ENCODE measurements at regions not wholly inside any gene's neighbourhood (a gene's known extent, or its start where the extent isn't known, plus 50 kb on each side); places are given as distances from the start of the nearest gene placed in this dataset.
"Not testable (repeated sequence)": the region's sequence is repeated elsewhere in the genome, so short reads cannot be mapped to it uniquely, and the experiment has no call there.

DNA sequence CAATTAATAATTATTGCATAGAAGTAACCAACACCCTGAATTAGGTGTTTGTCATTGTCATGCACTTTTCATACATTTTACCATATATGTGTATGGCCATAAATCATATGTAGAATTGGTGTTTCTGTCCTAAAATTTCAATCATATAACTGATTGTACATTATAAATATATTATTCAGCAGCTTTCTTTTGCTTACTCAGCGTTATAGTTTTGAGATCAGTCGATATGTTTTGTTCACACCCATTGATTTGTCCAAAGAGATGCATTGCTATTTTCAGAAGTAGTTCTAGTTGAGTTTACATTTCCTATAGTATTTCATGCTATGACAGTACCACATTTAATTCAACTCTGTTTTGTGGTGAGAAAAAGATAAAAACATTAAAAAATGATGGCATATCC, 50.5 kb upstream of the PARP4 start:
- TF ChIP-seq, protein P1, sequence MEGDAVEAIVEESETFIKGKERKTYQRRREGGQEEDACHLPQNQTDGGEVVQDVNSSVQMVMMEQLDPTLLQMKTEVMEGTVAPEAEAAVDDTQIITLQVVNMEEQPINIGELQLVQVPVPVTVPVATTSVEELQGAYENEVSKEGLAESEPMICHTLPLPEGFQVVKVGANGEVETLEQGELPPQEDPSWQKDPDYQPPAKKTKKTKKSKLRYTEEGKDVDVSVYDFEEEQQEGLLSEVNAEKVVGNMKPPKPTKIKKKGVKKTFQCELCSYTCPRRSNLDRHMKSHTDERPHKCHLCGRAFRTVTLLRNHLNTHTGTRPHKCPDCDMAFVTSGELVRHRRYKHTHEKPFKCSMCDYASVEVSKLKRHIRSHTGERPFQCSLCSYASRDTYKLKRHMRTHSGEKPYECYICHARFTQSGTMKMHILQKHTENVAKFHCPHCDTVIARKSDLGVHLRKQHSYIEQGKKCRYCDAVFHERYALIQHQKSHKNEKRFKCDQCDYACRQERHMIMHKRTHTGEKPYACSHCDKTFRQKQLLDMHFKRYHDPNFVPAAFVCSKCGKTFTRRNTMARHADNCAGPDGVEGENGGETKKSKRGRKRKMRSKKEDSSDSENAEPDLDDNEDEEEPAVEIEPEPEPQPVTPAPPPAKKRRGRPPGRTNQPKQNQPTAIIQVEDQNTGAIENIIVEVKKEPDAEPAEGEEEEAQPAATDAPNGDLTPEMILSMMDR (IDR thresholded peaks at IDR 0.05; ENCODE audit: insufficient read depth, low read depth, low read length, missing control alignments) = no peak
- no peak overlapping the region for H3K4me3 ChIP-seq (ENCODE audit: low read depth, low read length)
- DNase-seq (ENCODE audit: low read depth) = no peak

DNA sequence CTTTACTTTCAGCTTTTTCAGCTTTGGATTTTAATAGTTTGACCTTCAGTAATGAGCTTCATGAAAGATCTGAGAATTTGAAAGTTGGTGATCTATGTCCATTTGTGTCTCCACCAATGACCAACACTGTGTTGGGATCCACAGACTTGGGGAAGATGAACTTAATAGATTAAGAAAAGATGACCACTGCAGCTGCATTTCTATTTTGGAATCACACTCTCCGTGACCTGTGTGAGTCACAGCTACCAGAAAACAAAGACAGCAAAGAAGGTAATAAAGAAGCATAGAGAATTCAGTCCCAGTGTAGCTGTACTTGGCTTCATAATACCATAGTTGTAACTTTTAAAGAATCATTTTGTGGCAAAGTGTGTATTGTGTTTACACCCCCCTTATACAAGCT, 51.4 kb upstream of the PARP4 start:
- not testable (repeated sequence) for DNase-seq (ENCODE audit: low read depth); H3K4me3 ChIP-seq (ENCODE audit: low read depth, low read length)

DNA sequence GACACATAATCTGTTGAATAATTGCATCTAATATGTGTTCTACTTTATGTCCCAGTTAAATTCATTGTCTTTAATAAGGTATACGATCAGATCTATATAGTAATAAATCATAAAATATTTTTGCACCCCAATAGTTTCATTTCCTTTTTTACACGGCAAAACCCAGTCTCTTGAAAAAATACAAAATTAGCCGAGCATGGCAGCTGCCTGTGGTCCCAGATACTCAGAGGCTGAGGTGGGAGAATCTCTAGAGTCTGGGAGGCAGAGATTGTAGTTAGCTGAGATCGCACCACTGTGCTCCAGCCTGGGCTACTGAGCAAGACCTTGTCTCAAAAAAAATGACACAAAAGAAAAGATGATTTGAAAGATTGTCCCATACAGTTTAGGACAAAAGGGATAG, 52.3 kb upstream of the PARP4 start:
- DNase-seq (ENCODE audit: low read depth) = peak; percentile 28
- TF ChIP-seq, protein P1 (IDR thresholded peaks at IDR 0.05; ENCODE audit: insufficient read depth, low read depth, low read length, missing control alignments) = no peak
- no peak overlapping the region for H3K4me3 ChIP-seq (ENCODE audit: low read depth, low read length)

DNA sequence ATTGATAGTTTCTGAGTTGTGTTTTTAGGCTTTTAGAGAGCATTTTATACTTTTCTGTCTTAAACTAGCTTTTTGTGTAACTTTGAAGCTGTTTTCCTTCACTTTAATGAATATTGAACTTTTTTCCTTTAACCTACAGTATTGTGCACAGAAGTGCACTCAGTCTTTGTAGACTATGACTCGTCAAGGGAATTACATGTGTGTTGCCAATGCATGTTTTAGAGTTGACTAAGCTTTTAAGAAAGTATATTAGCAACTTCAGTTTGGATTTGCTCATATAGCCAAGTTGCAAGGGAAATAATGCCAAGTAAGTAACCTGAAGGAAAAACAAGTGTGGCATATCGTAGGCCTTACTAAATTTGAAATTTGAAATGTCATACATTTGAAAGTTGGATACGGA, 55.0 kb upstream of the PARP4 start:
- not testable (repeated sequence) for H3K4me3 ChIP-seq (ENCODE audit: low read depth, low read length); DNase-seq (ENCODE audit: low read depth)

DNA sequence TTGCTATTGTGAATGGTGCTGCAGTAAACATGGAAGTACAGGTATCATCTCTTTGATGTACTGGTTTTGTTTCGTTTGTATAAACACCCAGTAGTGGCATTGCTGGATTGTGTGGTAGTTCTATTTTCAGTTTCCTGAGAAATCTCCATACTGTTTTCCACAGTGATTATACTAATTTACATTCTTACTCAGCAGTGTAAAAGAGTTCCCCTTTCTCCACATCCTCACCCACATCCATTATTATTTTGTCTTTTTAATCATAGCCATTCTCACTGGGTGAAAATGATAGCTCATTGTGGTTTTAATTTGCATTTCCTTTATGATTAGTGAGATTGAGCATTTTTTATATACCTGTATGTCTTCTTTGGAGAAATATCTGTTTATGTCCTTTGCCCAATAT, 62.3 kb upstream of the PARP4 start:
- no peak for DNase-seq (ENCODE audit: low read depth)
- TF ChIP-seq, protein P1 (IDR thresholded peaks at IDR 0.05; ENCODE audit: insufficient read depth, low read depth, low read length, missing control alignments) = no peak
- H3K4me3 ChIP-seq (ENCODE audit: low read depth, low read length) = no peak overlapping the region

DNA sequence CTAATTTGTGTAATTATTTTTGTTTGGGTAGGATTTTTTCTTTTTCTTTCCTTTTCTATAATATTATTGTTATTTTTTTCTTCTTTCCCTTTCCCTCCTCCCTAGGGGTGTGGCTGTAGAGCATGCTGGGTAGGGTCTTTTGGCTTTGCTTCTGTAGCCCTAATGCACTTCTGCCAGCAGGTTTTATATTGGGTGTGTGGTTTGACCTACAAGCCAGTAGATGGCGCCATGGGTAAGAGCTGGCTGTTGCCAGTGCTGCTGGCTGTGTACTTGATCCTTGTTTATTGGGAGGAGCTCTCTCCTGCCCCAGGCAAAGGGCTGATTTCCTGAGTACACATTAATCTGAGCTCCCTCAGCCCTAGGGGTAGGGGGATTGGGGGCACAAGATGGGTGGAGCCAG, 67.7 kb upstream of the PARP4 start:
- DNase-seq (ENCODE audit: low read depth) = peak; percentile 37
- TF ChIP-seq, protein P1 (IDR thresholded peaks at IDR 0.05; ENCODE audit: insufficient read depth, low read depth, low read length, missing control alignments) = peak; percentile 29
- H3K4me3 ChIP-seq (ENCODE audit: low read depth, low read length) = not testable (repeated sequence)

DNA sequence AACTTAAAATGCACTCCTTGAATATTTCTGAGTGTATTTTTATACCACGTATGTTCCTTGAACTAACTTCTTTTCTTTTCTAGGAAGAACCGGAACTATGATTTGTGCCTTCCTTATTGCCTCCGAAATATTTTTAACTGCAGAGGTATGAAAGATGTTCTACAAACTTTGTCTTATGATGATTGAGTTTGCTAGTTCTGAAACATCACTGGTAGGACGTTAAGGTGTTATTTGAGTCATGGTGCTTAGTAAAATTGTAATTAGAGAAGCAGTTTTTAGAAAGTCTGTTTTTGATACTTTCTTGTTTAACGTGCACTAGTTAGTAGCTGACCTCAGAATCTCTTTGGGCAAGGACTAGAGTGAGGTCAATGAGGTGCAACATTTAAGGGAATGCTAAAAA, 69.0 kb upstream of the PARP4 start:
- DNase-seq (ENCODE audit: low read depth) = peak; percentile 55
- H3K4me3 ChIP-seq (ENCODE audit: low read depth, low read length) = not testable (repeated sequence)

DNA sequence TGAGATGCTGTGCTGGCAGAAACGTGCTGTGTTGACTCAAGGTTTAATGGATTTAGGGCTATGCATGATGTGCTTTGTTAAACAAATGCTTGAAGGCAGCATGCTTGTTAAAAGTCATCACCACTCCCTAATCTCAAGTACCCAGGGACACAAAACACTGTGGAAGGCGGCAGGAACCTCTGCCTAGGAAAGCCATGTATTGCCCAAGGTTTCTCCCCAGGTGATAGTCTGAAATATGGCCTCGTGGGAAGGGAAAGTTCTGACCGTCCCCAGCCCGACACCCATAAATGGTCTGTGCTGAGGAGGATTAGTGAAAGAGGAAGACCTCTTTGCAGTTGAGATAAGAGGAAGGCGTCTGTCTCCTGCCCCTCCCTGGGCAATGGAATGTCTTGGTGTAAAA, 79.1 kb upstream of the PARP4 start:
- DNase-seq (ENCODE audit: low read depth); H3K4me3 ChIP-seq (ENCODE audit: low read depth, low read length): not testable (repeated sequence)

DNA sequence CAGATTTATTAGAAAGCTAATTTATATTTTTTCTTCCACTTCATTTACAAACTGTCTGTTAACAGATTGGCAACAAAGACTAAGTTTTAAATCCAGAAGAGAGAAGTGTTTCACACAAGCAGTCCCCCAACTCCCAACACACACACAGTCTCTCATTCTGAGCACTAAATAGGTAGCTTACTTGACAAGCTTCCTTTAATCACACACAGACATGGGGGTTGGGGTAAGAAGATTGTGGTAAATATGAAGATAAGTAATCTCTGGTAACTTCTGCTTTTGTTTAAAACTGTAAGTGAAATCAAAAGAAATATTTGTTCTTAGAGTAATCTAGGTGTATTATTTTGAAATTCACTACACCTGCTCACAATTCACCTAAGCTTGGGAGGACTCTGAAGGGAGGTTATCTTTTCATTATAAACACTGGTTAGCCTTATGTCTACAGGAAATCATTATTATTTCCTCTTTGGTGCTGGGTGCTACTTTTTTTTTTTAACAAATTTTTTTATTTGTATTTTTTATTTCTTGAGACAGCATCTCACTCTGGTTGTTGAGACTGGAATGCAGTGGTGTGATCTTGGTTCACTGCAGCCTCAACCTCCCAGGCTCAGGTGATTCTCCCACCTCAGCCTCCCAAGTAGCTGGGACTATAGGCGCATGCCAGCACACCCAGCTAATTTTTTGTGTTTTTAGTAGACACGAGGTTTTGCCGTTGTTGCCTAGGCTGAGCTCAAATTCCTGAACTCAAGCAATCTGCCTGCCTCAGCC, 82.1 kb upstream of the ATP12A start:
- not testable (repeated sequence) for H3K4me3 ChIP-seq (ENCODE audit: low read depth, low read length); DNase-seq (ENCODE audit: low read depth)

DNA sequence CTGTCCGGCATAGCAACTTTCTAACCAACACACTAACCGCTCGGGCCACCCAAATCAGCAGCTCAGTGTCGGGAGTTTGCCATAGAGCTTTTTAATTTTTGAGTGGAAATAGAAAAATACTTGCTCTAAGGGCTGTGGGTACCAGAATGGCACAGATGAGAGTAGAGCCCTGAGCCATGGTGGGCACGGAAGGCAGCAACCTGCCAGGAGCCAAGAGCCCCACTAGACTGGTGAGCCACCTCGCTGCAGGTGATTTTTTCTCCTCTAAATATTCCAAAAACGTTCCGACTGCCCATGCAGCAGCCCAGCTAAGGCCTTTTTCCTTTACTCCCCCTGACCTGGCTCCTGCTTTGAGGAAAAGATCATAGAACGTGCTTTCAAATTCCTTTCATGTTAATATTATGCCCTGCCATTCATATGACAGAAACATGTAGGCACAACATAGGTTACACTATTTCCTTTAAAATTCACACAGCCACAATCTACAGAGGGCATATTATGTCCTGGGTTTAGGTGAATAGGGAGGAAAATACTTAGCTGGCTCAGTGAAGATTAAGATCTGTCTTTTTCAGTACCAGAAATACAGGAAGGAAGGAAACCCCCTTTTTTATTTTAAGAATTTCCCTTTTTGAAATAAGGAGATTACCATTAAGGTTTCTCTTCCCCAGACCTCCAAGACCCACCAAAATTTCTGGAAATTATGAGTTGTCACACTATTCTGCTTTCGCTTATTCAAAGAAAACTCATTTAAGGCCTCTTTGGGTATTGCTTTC, 81.0 kb upstream of the ATP12A start:
- H3K4me3 ChIP-seq (ENCODE audit: low read depth, low read length); DNase-seq (ENCODE audit: low read depth): not testable (repeated sequence)

All from GM12865 (cell line).